Activated naive CD8-positive, alpha-beta T cell treated with anti-CD3 and anti-CD28 coated beads for 36 hours (primary cell): ENCODE measurements at regions not wholly inside any gene's neighbourhood (a gene's known extent, or its start where the extent isn't known, plus 50 kb on each side); places are given as distances from the start of the nearest gene placed in this dataset.
"Not testable (repeated sequence)": the region's sequence is repeated elsewhere in the genome, so short reads cannot be mapped to it uniquely, and the experiment has no call there.

Experiments
- DNase-seq: peaks from one replicate; pipeline ENCODE4 v3.0.0; 2021
- H3K27ac Mint-ChIP-seq: one replicate; pipeline ENCODE4 v1.8.0; 2022; ENCODE audit warnings: mild to moderate bottlenecking, moderate library complexity, mixed read lengths
- H3K27me3 Mint-ChIP-seq: one replicate; pipeline ENCODE4 v1.8.0; 2022; ENCODE audit warnings: mild to moderate bottlenecking, mixed read lengths
- H3K36me3 Mint-ChIP-seq: one replicate; pipeline ENCODE4 v1.8.0; 2021; ENCODE audit warnings: mild to moderate bottlenecking, mixed read lengths
- H3K4me1 Mint-ChIP-seq: one replicate; pipeline ENCODE4 v1.8.0; 2021; ENCODE audit warnings: mixed read lengths
- H3K4me3 Mint-ChIP-seq: one replicate; pipeline ENCODE4 v1.8.0; 2022; ENCODE audit warnings: mild to moderate bottlenecking, moderate library complexity, mixed read lengths
- H3K9me3 Mint-ChIP-seq: one replicate; pipeline ENCODE4 v1.8.0; 2022; ENCODE audit warnings: mixed read lengths

GRCh38 chr10:7108141-7108540, 302.7 kb downstream of the SFMBT2 start:
- Mint-ChIP-seq H3K27me3 (peaks cover 10% of the 10 kb centered on the region), H3K9me3 (peaks cover 4% of the 10 kb centered on the region), H3K36me3 (no peaks in the 10 kb centered on the region), H3K27ac (no peak overlapping the region), H3K4me3 (no peak overlapping the region), H3K4me1 (peaks cover 13% of the 10 kb centered on the region)
- DNase-seq, result no peak

GRCh38 chr10:7107285-7107684, 303.5 kb downstream of the SFMBT2 start:
- peaks cover 10% of the 10 kb centered on the region for H3K27me3 Mint-ChIP-seq
- no peaks in the 10 kb centered on the region for H3K36me3 Mint-ChIP-seq
- no peak overlapping the region for H3K4me3 Mint-ChIP-seq
- peaks cover 13% of the 10 kb centered on the region for H3K4me1 Mint-ChIP-seq
- no peak for DNase-seq
- peak overlapping the region; percentile 28 for H3K27ac Mint-ChIP-seq
- H3K9me3 Mint-ChIP-seq, result peaks cover 4% of the 10 kb centered on the region

DNA sequence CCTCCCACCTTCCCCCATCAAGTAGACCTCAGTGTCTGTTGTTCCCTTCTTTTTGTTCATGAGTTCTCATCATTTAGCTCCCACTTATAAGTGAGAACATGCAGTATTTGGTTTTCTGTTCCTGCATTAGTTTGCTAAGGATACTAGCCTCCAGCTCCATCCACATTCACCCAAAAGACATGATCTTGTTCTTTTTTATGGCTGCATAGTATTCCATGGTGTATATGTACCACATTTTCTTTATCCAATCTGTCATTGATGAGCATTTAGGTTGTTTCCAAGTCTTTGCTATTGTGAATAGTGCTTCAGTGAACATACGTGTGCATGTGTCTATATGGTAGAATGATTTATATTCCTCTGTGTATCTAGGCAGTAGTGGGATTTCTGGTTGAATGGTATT, 306.5 kb downstream of the SFMBT2 start:
- peaks cover 13% of the 10 kb centered on the region for H3K4me1 Mint-ChIP-seq
- H3K27ac Mint-ChIP-seq, H3K36me3 Mint-ChIP-seq, H3K9me3 Mint-ChIP-seq, H3K27me3 Mint-ChIP-seq, H3K4me3 Mint-ChIP-seq, DNase-seq: not testable (repeated sequence)

- no peak for DNase-seq
- H3K4me1 Mint-ChIP-seq, result peaks cover 13% of the 10 kb centered on the region
- peaks cover 6% of the 10 kb centered on the region for H3K27me3 Mint-ChIP-seq
- H3K4me3 Mint-ChIP-seq, result no peak overlapping the region
- H3K27ac Mint-ChIP-seq, result no peak overlapping the region
- H3K36me3 Mint-ChIP-seq, result no peaks in the 10 kb centered on the region
- peaks cover 4% of the 10 kb centered on the region for H3K9me3 Mint-ChIP-seq
Observed at GRCh38 chr10:7102557-7103349, 308.1 kb downstream of the SFMBT2 start.

DNA sequence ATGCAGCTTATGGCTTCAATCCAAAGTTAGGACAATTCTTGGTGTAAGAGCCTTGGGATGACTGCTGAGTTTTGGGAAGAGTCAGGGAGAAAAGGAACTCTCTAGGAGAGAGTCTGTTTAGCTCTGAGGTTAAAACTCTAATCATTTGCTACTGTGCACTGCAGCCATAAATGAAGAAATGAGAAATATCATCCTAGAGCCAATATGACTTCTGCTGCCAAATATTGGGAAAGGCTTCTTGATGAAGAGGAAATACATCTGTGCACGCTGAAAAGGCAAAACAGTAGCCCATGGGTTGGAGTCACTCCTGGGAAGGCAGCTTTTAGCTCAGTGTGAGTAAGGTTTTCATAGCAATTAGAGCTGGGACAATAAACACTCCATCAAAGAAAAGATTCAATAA, 308.8 kb downstream of the SFMBT2 start:
- Mint-ChIP-seq H3K4me3 (no peak overlapping the region), H3K4me1 (peaks cover 7% of the 10 kb centered on the region), H3K27ac (no peak overlapping the region), H3K36me3 (no peaks in the 10 kb centered on the region), H3K27me3 (peaks cover 6% of the 10 kb centered on the region), H3K9me3 (peaks cover 4% of the 10 kb centered on the region)
- DNase-seq, result no peak

- Mint-ChIP-seq H3K9me3 (peaks cover 4% of the 10 kb centered on the region), H3K27ac (no peak overlapping the region), H3K4me3 (no peak overlapping the region), H3K27me3 (peaks cover 6% of the 10 kb centered on the region), H3K36me3 (no peaks in the 10 kb centered on the region), H3K4me1 (peaks cover 3% of the 10 kb centered on the region)
- no peak for DNase-seq
Observed at GRCh38 chr10:7101451-7101850, 309.4 kb downstream of the SFMBT2 start.

GRCh38 chr10:7100032-7100702, 310.7 kb downstream of the SFMBT2 start:
- Mint-ChIP-seq H3K27me3 (peaks cover 6% of the 10 kb centered on the region), H3K9me3 (peaks cover 4% of the 10 kb centered on the region), H3K36me3 (no peaks in the 10 kb centered on the region), H3K27ac (no peak overlapping the region), H3K4me1 (no peaks in the 10 kb centered on the region), H3K4me3 (no peak overlapping the region)
- DNase-seq, result no peak

GRCh38 chr10:7098160-7098762, 312.6 kb downstream of the SFMBT2 start:
- no peaks in the 10 kb centered on the region for H3K27me3 Mint-ChIP-seq
- no peaks in the 10 kb centered on the region for H3K4me1 Mint-ChIP-seq
- no peak overlapping the region for H3K4me3 Mint-ChIP-seq
- no peaks in the 10 kb centered on the region for H3K9me3 Mint-ChIP-seq
- H3K36me3 Mint-ChIP-seq, result no peaks in the 10 kb centered on the region
- H3K27ac Mint-ChIP-seq, result no peak overlapping the region
- no peak for DNase-seq

GRCh38 chr10:7094781-7095180, 316.1 kb downstream of the SFMBT2 start:
- H3K4me3 Mint-ChIP-seq, result no peak overlapping the region
- no peaks in the 10 kb centered on the region for H3K27me3 Mint-ChIP-seq
- no peaks in the 10 kb centered on the region for H3K4me1 Mint-ChIP-seq
- no peak for DNase-seq
- no peak overlapping the region for H3K27ac Mint-ChIP-seq
- H3K36me3 Mint-ChIP-seq, result no peaks in the 10 kb centered on the region
- no peaks in the 10 kb centered on the region for H3K9me3 Mint-ChIP-seq

GRCh38 chr10:7093368-7093767, 317.5 kb downstream of the SFMBT2 start:
- Mint-ChIP-seq H3K27me3 (no peaks in the 10 kb centered on the region), H3K9me3 (no peaks in the 10 kb centered on the region), H3K4me3 (no peak overlapping the region), H3K27ac (no peak overlapping the region), H3K36me3 (no peaks in the 10 kb centered on the region), H3K4me1 (no peaks in the 10 kb centered on the region)
- no peak for DNase-seq

GRCh38 chr10:7092603-7093002, 318.2 kb downstream of the SFMBT2 start:
- Mint-ChIP-seq H3K4me3 (no peak overlapping the region), H3K4me1 (no peaks in the 10 kb centered on the region), H3K9me3 (no peaks in the 10 kb centered on the region), H3K27ac (no peak overlapping the region), H3K27me3 (no peaks in the 10 kb centered on the region), H3K36me3 (no peaks in the 10 kb centered on the region)
- no peak for DNase-seq

GRCh38 chr10:7090529-7090928, 320.3 kb downstream of the SFMBT2 start:
- H3K36me3 Mint-ChIP-seq, result no peaks in the 10 kb centered on the region
- no peak overlapping the region for H3K4me3 Mint-ChIP-seq
- no peaks in the 10 kb centered on the region for H3K9me3 Mint-ChIP-seq

GRCh38 chr10:7085913-7086589, 324.8 kb downstream of the SFMBT2 start:
- H3K36me3 Mint-ChIP-seq, result no peaks in the 10 kb centered on the region
- DNase-seq, result no peak
- no peaks in the 10 kb centered on the region for H3K9me3 Mint-ChIP-seq
- no peak overlapping the region for H3K4me3 Mint-ChIP-seq
- no peak overlapping the region for H3K27ac Mint-ChIP-seq
- peaks cover 17% of the 10 kb centered on the region for H3K27me3 Mint-ChIP-seq
- no peaks in the 10 kb centered on the region for H3K4me1 Mint-ChIP-seq

More at GRCh38 chr10:7090529-7090928, 320.3 kb downstream of the SFMBT2 start:
- DNase-seq, result no peak
- Mint-ChIP-seq H3K27me3 (no peaks in the 10 kb centered on the region), H3K27ac (no peak overlapping the region), H3K4me1 (no peaks in the 10 kb centered on the region)

- Mint-ChIP-seq H3K27me3 (peaks cover 21% of the 10 kb centered on the region), H3K36me3 (no peaks in the 10 kb centered on the region), H3K27ac (no peak overlapping the region), H3K4me1 (no peaks in the 10 kb centered on the region), H3K4me3 (no peak overlapping the region), H3K9me3 (no peaks in the 10 kb centered on the region)
- DNase-seq, result no peak
Observed at GRCh38 chr10:7085147-7085912, 325.5 kb downstream of the SFMBT2 start.
